PC-9 (cell line): ENCODE measurements at regions not wholly inside any gene's neighbourhood (a gene's known extent, or its start where the extent isn't known, plus 50 kb on each side); places are given as distances from the start of the nearest gene placed in this dataset.

Experiments
- EZH2 ChIP-seq: fragments of 200-600 bp; sonication (generic); IDR thresholded peaks from 2 replicates; pipeline ENCODE4 v1.8.0; 2017; ENCODE audit warnings: antibody characterized with exemption, low read depth
- TF ChIP-seq, protein P1 (sequence below): fragments of 200-600 bp; sonication (generic); conservative IDR thresholded peaks from 2 replicates; pipeline ENCODE4 v1.6.1; 2017; ENCODE audit warnings: mixed run types, antibody characterized with exemption, mild to moderate bottlenecking, moderate library complexity

GRCh38 chr3:81909796-81910195, 148.4 kb upstream of the GBE1 start:
- TF ChIP-seq, protein P1, sequence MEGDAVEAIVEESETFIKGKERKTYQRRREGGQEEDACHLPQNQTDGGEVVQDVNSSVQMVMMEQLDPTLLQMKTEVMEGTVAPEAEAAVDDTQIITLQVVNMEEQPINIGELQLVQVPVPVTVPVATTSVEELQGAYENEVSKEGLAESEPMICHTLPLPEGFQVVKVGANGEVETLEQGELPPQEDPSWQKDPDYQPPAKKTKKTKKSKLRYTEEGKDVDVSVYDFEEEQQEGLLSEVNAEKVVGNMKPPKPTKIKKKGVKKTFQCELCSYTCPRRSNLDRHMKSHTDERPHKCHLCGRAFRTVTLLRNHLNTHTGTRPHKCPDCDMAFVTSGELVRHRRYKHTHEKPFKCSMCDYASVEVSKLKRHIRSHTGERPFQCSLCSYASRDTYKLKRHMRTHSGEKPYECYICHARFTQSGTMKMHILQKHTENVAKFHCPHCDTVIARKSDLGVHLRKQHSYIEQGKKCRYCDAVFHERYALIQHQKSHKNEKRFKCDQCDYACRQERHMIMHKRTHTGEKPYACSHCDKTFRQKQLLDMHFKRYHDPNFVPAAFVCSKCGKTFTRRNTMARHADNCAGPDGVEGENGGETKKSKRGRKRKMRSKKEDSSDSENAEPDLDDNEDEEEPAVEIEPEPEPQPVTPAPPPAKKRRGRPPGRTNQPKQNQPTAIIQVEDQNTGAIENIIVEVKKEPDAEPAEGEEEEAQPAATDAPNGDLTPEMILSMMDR = no peak
- TF ChIP-seq EZH2 = no peak
